ENCODE measurements at regions not wholly inside any gene's neighbourhood (a gene's known extent, or its start where the extent isn't known, plus 50 kb on each side); places are given as distances from the start of the nearest gene placed in this dataset.

GRCh38 chr6:133802861-133803260 is 86.1 kb upstream of the TCF21 start:
- TF ChIP-seq CTCF (IDR thresholded peaks at IDR 0.05) (no peak), POLR2A (IDR thresholded peaks at IDR 0.05) (no peak)

Measured in adrenal gland (tissue), 5 donors.